Liver (tissue), 8 donors: ENCODE measurements at regions not wholly inside any gene's neighbourhood (a gene's known extent, or its start where the extent isn't known, plus 50 kb on each side); places are given as distances from the start of the nearest gene placed in this dataset.

Experiments used
- DNase-seq: peaks from one replicate; pipeline ENCODE4 v3.0.0-alpha.2; 2017; ENCODE audit warnings: low spot score
- H3K27ac ChIP-seq, 2 donors: one replicate each; pipeline ENCODE4 v1.7.0; 2013; ENCODE audit warnings: inconsistent platforms in 2 of 2, low read length in 2 of 2, control low read depth in 1 of 2, low read depth in 1 of 2, mild to moderate bottlenecking in 1 of 2
- H3K27me3 ChIP-seq, 4 donors: one replicate each; pipeline versions ENCODE4 v1.6.1 to v1.7.0; 2013; ENCODE audit warnings: low read length in 3 of 4, inconsistent platforms in 1 of 4, mild to moderate bottlenecking in 1 of 4, moderate library complexity in 1 of 4; ENCODE audit not compliant: control insufficient read depth in 4 of 4, insufficient read depth in 4 of 4
- H3K36me3 ChIP-seq, 4 donors: one replicate each; pipeline versions ENCODE4 v1.6.1 to v1.7.0; 2013; ENCODE audit warnings: low read length in 3 of 4, mild to moderate bottlenecking in 3 of 4, low read depth in 1 of 4, moderate library complexity in 1 of 4; ENCODE audit not compliant: control insufficient read depth in 4 of 4, insufficient read depth in 3 of 4
- H3K4me1 ChIP-seq, 4 donors: one replicate each; pipeline versions ENCODE4 v1.6.1 to v1.7.0; 2013; ENCODE audit warnings: low read length in 3 of 4, mild to moderate bottlenecking in 3 of 4, moderate library complexity in 1 of 4; ENCODE audit not compliant: control insufficient read depth in 4 of 4, insufficient read depth in 4 of 4
- H3K4me3 ChIP-seq, 3 donors: one replicate each; pipeline versions ENCODE4 v1.6.1 to v1.7.0; 2013; ENCODE audit warnings: low read length in 3 of 3, control low read depth in 1 of 3, low read depth in 1 of 3, mild to moderate bottlenecking in 1 of 3
- H3K9ac ChIP-seq, 2 donors: one replicate each; pipeline ENCODE4 v1.7.0; 2013; ENCODE audit warnings: low read length in 2 of 2, mild to moderate bottlenecking in 2 of 2, moderate library complexity in 2 of 2, control low read depth in 1 of 2, low read depth in 1 of 2
- H3K9me3 ChIP-seq, 4 donors: one replicate each; pipeline versions ENCODE4 v1.6.1 to v1.7.0; 2013; ENCODE audit warnings: low read length in 3 of 4; ENCODE audit not compliant: control insufficient read depth in 4 of 4
- CTCF ChIP-seq: fragments of 150-350 bp; IDR thresholded peaks from 2 replicates; pipeline ENCODE4 v1.5.1; 2017; ENCODE audit warnings: improper control_type of control experiment, low read depth, low read length; ENCODE audit not compliant: missing input control
- EGR1 ChIP-seq, 2 donors: IDR thresholded peaks; 2 replicates each; pipeline ENCODE4 v1.6.1; 2016 to 2018; ENCODE audit warnings: antibody characterized with exemption in 2 of 2, low read depth in 2 of 2
- FOXA2 ChIP-seq: IDR thresholded peaks from 2 replicates; pipeline ENCODE4 v1.6.1; 2016; ENCODE audit warnings: antibody characterized with exemption
- GABPA ChIP-seq, 2 donors: IDR thresholded peaks in 1 of 2; conservative IDR thresholded peaks in 1 of 2; 2 replicates each; pipeline ENCODE4 v1.6.1; 2016; ENCODE audit warnings: antibody characterized with exemption in 2 of 2, mild to moderate bottlenecking in 1 of 2, moderate library complexity in 1 of 2
- HNF4A ChIP-seq, 2 donors: conservative IDR thresholded peaks; 2 replicates each; pipeline ENCODE4 v1.6.1; 2016; ENCODE audit warnings: antibody characterized with exemption in 2 of 2, mild to moderate bottlenecking in 2 of 2
- HNF4G ChIP-seq: IDR thresholded peaks from 2 replicates; pipeline ENCODE4 v1.6.1; 2016; ENCODE audit warnings: antibody characterized with exemption
- MAX ChIP-seq: IDR thresholded peaks from 2 replicates; pipeline ENCODE4 v1.6.1; 2016; ENCODE audit warnings: antibody characterized with exemption
- NR2F2 ChIP-seq: IDR thresholded peaks from 2 replicates; pipeline ENCODE4 v1.6.1; 2016; ENCODE audit warnings: antibody characterized with exemption
- RAD21 ChIP-seq, 2 donors: IDR thresholded peaks; 2 replicates each; pipeline ENCODE4 v1.6.1; 2016; ENCODE audit warnings: antibody characterized with exemption in 2 of 2, mild to moderate bottlenecking in 2 of 2
- RXRA ChIP-seq, 2 donors: IDR thresholded peaks; 2 replicates each; pipeline ENCODE4 v1.6.1; 2017 to 2018; ENCODE audit warnings: antibody characterized with exemption in 2 of 2, mild to moderate bottlenecking in 1 of 2
- SP1 ChIP-seq: IDR thresholded peaks from 2 replicates; pipeline ENCODE4 v1.6.1; 2018; ENCODE audit warnings: antibody characterized with exemption, mild to moderate bottlenecking
- TAF1 ChIP-seq: conservative IDR thresholded peaks from 2 replicates; pipeline ENCODE4 v1.6.1; 2016; ENCODE audit warnings: antibody characterized with exemption, mild to moderate bottlenecking
- YY1 ChIP-seq: IDR thresholded peaks from 2 replicates; pipeline ENCODE4 v1.6.1; 2016; ENCODE audit warnings: antibody characterized with exemption, mild to moderate bottlenecking
- WGBS: extraction: QIAGEN DNeasy Blood & Tissue Kit; methylation state at CpG from one replicate; pipeline ENCODE4 v1.1.7; 2013; 5-methylcytosine and 5-hydroxymethylcytosine counted together
- TF ChIP-seq, protein P1 (sequence below): IDR thresholded peaks from 2 replicates; pipeline ENCODE4 v1.6.1; 2016; ENCODE audit warnings: antibody characterized with exemption
- TF ChIP-seq, protein P2 (sequence below): IDR thresholded peaks from 2 replicates; pipeline ENCODE4 v1.6.1; 2016; ENCODE audit warnings: antibody characterized with exemption, mild to moderate bottlenecking
- TF ChIP-seq, protein P3 (sequence below): IDR thresholded peaks from 2 replicates; pipeline ENCODE4 v1.6.1; 2016; ENCODE audit warnings: antibody characterized with exemption
- donor health status: healthy.
- donor health status: healthy.
- donor health status: healthy.
- donor health status: healthy.
- donor health status: healthy.

DNA sequence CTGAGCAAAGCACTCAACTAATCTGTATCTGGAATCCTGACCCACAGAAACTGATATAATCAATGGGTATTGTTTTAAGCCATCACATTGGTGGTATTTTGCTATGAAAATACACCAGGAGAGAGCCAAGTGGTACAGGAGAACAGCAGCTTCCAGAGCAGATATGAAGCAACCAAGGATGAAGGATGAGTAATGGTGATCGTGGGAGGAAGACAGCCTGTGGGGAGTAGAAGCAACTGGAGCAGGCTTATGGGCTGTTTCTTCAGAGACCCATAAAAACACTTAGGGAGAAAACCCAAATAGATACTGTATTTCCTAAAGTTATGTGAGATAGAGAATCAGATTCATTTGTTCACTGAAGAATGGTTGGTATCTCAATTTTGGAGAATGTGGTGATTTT, 330.8 kb downstream of the NUP35 start:
- H3K36me3 ChIP-seq = no peaks in the 10 kb centered on the region
- no peak overlapping the region for H3K27ac ChIP-seq
- no peaks in the 10 kb centered on the region for H3K9me3 ChIP-seq
- no peaks in the 10 kb centered on the region for H3K27me3 ChIP-seq
- H3K9ac ChIP-seq = no peak overlapping the region
- WGBS = 59% methylated on average over 1 of the region's 1 CpG
- no peak for TF ChIP-seq SP1
- TF ChIP-seq NR2F2 = no peak
- TF ChIP-seq YY1 = no peak
- TF ChIP-seq MAX = no peak
- TF ChIP-seq, protein P1, sequence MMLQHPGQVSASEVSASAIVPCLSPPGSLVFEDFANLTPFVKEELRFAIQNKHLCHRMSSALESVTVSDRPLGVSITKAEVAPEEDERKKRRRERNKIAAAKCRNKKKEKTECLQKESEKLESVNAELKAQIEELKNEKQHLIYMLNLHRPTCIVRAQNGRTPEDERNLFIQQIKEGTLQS = no peak
- TF ChIP-seq HNF4A (conservative IDR thresholded peaks at IDR 0.05) = no peak
- TF ChIP-seq GABPA (IDR thresholded peaks at IDR 0.05 in 1 of 2, conservative IDR thresholded peaks at IDR 0.05 in 1 of 2) = no peak
- TF ChIP-seq CTCF = no peak
- no peak for TF ChIP-seq RAD21 (IDR thresholded peaks at IDR 0.05)
- no peaks in the 10 kb centered on the region for H3K4me1 ChIP-seq
- DNase-seq = no peak
- no peak overlapping the region for H3K4me3 ChIP-seq

- no peaks in the 10 kb centered on the region for H3K9me3 ChIP-seq
- no peak overlapping the region for H3K27ac ChIP-seq
- H3K36me3 ChIP-seq = no peaks in the 10 kb centered on the region
- no peaks in the 10 kb centered on the region for H3K27me3 ChIP-seq
- H3K4me1 ChIP-seq = no peaks in the 10 kb centered on the region
- TF ChIP-seq, protein P1 = no peak
- TF ChIP-seq EGR1 (IDR thresholded peaks at IDR 0.05; ENCODE audit: low read depth in 2 of 2) = no peak
- no peak for TF ChIP-seq MAX
- TF ChIP-seq FOXA2 = no peak
- no peak overlapping the region for H3K9ac ChIP-seq
- 79% methylated on average over 4 of the region's 4 CpGs for WGBS
- no peak for DNase-seq
- no peak overlapping the region for H3K4me3 ChIP-seq
Observed at GRCh38 chr2:183456177-183456576, 331.9 kb downstream of the NUP35 start.

DNA sequence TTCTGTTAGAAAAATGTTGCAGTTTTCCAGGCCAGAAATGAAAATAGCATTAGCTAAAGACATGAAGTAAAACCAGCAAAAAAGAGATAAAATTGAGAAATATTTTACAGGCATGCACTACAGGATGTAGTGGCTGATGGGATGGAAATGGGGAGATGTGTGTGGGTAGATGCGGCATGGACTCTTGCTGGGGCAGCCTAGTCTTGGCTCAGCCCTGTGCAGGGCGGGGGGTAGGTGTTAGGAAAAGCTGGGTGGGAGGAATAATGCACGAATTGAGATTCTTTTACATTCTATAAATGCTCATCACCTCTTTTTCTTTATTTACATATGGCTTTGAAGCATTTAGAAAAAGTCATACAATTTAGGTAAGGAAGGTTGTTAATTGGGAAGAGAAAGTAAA, 334.2 kb downstream of the NUP35 start:
- no peak for DNase-seq
- H3K27ac ChIP-seq = no peak overlapping the region
- 69% methylated on average over 3 of the region's 3 CpGs for WGBS
- H3K36me3 ChIP-seq = no peaks in the 10 kb centered on the region
- H3K9me3 ChIP-seq = no peaks in the 10 kb centered on the region
- no peaks in the 10 kb centered on the region for H3K27me3 ChIP-seq
- no peak overlapping the region for H3K9ac ChIP-seq
- no peaks in the 10 kb centered on the region for H3K4me1 ChIP-seq
- H3K4me3 ChIP-seq = no peak overlapping the region
- TF ChIP-seq RAD21 (IDR thresholded peaks at IDR 0.05) (no peak), TAF1 (no peak), NR2F2 (no peak), HNF4A (conservative IDR thresholded peaks at IDR 0.05) (no peak), EGR1 (IDR thresholded peaks at IDR 0.05; ENCODE audit: low read depth in 2 of 2) (no peak), RXRA (IDR thresholded peaks at IDR 0.05) (no peak), HNF4G (no peak), CTCF (no peak), SP1 (no peak), MAX (no peak)
- TF ChIP-seq, protein P2, sequence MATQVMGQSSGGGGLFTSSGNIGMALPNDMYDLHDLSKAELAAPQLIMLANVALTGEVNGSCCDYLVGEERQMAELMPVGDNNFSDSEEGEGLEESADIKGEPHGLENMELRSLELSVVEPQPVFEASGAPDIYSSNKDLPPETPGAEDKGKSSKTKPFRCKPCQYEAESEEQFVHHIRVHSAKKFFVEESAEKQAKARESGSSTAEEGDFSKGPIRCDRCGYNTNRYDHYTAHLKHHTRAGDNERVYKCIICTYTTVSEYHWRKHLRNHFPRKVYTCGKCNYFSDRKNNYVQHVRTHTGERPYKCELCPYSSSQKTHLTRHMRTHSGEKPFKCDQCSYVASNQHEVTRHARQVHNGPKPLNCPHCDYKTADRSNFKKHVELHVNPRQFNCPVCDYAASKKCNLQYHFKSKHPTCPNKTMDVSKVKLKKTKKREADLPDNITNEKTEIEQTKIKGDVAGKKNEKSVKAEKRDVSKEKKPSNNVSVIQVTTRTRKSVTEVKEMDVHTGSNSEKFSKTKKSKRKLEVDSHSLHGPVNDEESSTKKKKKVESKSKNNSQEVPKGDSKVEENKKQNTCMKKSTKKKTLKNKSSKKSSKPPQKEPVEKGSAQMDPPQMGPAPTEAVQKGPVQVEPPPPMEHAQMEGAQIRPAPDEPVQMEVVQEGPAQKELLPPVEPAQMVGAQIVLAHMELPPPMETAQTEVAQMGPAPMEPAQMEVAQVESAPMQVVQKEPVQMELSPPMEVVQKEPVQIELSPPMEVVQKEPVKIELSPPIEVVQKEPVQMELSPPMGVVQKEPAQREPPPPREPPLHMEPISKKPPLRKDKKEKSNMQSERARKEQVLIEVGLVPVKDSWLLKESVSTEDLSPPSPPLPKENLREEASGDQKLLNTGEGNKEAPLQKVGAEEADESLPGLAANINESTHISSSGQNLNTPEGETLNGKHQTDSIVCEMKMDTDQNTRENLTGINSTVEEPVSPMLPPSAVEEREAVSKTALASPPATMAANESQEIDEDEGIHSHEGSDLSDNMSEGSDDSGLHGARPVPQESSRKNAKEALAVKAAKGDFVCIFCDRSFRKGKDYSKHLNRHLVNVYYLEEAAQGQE = no peak
- TF ChIP-seq, protein P3, sequence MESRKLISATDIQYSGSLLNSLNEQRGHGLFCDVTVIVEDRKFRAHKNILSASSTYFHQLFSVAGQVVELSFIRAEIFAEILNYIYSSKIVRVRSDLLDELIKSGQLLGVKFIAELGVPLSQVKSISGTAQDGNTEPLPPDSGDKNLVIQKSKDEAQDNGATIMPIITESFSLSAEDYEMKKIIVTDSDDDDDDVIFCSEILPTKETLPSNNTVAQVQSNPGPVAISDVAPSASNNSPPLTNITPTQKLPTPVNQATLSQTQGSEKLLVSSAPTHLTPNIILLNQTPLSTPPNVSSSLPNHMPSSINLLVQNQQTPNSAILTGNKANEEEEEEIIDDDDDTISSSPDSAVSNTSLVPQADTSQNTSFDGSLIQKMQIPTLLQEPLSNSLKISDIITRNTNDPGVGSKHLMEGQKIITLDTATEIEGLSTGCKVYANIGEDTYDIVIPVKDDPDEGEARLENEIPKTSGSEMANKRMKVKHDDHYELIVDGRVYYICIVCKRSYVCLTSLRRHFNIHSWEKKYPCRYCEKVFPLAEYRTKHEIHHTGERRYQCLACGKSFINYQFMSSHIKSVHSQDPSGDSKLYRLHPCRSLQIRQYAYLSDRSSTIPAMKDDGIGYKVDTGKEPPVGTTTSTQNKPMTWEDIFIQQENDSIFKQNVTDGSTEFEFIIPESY = no peak
